Brain microvascular endothelial cell (primary cell): ENCODE measurements at regions not wholly inside any gene's neighbourhood (a gene's known extent, or its start where the extent isn't known, plus 50 kb on each side); places are given as distances from the start of the nearest gene placed in this dataset.

Experiments
- DNase-seq: peaks from one replicate; pipeline ENCODE4 v3.0.0-alpha.2; 2020
- H3K27ac ChIP-seq: fragments of 250-450 bp; sonication (Bioruptor Pico); 2 replicates; pipeline ENCODE4 v1.5.1; 2020; ENCODE audit warnings: mild to moderate bottlenecking, moderate library complexity
- H3K27me3 ChIP-seq: fragments of 250-450 bp; sonication (Bioruptor Pico); replicated peaks from 2 replicates; pipeline ENCODE4 v1.5.1; 2020; ENCODE audit warnings: mild to moderate bottlenecking
- H3K36me3 ChIP-seq: fragments of 250-450 bp; sonication (Bioruptor Pico); replicated peaks from 2 replicates; pipeline ENCODE4 v1.5.1; 2020; ENCODE audit warnings: mild to moderate bottlenecking
- H3K4me3 ChIP-seq: 2 replicates; pipeline ENCODE4 v1.5.1; 2011; ENCODE audit warnings: low read depth, mild to moderate bottlenecking, control low read depth, low read length, moderate library complexity
- in situ Hi-C: cut with HindIII; loops from 2 replicates; pipeline ENCODE4 v1.10.0; 2017; ENCODE audit warnings: low sequenced_read_pairs, low pct_ligation_motif_present
- TF ChIP-seq, protein P1 (sequence below): IDR thresholded peaks from 2 replicates; pipeline ENCODE4 v1.5.1; 2011; ENCODE audit warnings: low read depth, mild to moderate bottlenecking, moderate library complexity, low read length, control low read depth, inconsistent platforms; ENCODE audit errors: missing control alignments

DNA sequence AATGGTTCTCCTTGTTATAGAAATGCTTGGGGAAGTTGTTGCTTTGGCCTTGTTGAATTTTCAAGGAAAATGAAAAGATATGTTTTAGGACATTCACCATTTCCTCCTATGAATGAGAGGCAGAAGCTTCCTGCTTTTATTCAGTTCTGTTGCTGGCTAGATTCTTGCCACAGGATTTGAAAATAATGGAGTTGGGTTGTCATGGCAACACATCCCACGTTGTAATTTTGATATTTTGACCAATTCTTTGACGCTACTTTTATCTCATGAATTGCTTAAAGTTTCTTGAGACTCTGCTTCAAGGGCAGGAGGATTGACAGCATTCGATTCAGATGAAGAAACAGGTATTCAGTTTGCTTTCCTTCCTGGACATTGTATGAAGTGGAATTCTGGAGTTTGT lies 331.5 kb downstream of the PRDM2 start:
- in situ Hi-C loops, result no loop called here
- TF ChIP-seq, protein P1, sequence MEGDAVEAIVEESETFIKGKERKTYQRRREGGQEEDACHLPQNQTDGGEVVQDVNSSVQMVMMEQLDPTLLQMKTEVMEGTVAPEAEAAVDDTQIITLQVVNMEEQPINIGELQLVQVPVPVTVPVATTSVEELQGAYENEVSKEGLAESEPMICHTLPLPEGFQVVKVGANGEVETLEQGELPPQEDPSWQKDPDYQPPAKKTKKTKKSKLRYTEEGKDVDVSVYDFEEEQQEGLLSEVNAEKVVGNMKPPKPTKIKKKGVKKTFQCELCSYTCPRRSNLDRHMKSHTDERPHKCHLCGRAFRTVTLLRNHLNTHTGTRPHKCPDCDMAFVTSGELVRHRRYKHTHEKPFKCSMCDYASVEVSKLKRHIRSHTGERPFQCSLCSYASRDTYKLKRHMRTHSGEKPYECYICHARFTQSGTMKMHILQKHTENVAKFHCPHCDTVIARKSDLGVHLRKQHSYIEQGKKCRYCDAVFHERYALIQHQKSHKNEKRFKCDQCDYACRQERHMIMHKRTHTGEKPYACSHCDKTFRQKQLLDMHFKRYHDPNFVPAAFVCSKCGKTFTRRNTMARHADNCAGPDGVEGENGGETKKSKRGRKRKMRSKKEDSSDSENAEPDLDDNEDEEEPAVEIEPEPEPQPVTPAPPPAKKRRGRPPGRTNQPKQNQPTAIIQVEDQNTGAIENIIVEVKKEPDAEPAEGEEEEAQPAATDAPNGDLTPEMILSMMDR, result no peak

GRCh38 chr1:14034506-14034905 lies 334.5 kb downstream of the PRDM2 start:
- TF ChIP-seq, protein P1, result no peak
- no peak overlapping the region for H3K4me3 ChIP-seq
- no peaks in the 10 kb centered on the region for H3K27me3 ChIP-seq
- in situ Hi-C loops, result no loop called here
- no peak for DNase-seq
- no peak overlapping the region for H3K27ac ChIP-seq
- no peaks in the 10 kb centered on the region for H3K36me3 ChIP-seq

More for the DNA sequence above, 331.5 kb downstream of the PRDM2 start:
- H3K36me3 ChIP-seq, result no peaks in the 10 kb centered on the region
- no peak overlapping the region for H3K4me3 ChIP-seq
- no peak overlapping the region for H3K27ac ChIP-seq
- no peaks in the 10 kb centered on the region for H3K27me3 ChIP-seq
- no peak for DNase-seq

DNA sequence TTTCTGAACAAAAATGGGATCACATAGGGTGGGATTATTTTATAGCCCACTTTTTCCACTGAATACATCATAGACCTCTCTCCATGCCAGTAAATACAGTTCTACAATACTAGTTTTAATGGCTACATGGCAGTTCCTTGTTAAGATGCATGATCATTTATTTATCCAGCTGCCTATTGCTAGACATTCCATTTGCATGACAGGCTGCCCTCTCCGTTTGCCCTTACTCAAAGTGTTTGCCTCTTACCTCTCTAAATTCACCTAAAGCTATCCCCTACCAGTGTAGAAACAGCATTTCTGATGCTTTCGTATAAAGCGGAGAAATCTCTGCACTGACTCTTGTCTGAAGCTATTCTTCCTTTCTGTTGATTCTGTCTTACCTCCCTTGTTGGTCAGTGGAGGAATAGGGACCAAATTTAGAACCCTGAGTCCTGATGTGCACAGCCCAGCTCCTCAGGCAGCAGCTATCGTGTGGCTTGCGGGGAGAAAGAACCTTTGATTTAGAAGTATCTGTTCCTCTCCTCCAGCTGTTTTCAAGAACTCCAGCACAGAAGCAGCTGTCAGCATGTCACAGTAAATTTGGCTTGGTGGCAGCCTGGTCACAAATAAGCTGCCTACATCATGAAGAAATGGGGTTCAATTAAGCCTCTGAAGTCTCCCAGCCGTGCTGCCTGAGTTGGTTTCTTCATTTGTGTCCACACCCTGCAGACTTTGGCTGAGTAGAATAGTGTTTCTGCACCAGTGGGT lies 337.3 kb downstream of the PRDM2 start:
- H3K27ac ChIP-seq, result no peak overlapping the region
- no peak for DNase-seq
- in situ Hi-C loops, result no loop called here
- H3K36me3 ChIP-seq, result no peaks in the 10 kb centered on the region
- TF ChIP-seq, protein P1, result no peak
- no peaks in the 10 kb centered on the region for H3K27me3 ChIP-seq
- no peak overlapping the region for H3K4me3 ChIP-seq

- in situ Hi-C loops, result no loop called here
- no peaks in the 10 kb centered on the region for H3K36me3 ChIP-seq
- no peak for DNase-seq
- no peak overlapping the region for H3K4me3 ChIP-seq
- TF ChIP-seq, protein P1, result no peak
- no peaks in the 10 kb centered on the region for H3K27me3 ChIP-seq
- no peak overlapping the region for H3K27ac ChIP-seq
Observed at GRCh38 chr1:14039582-14040430, 339.8 kb downstream of the PRDM2 start.

- no peaks in the 10 kb centered on the region for H3K27me3 ChIP-seq
- in situ Hi-C loops, result no loop called here
- no peak overlapping the region for H3K27ac ChIP-seq
- H3K36me3 ChIP-seq, result no peaks in the 10 kb centered on the region
- DNase-seq, result no peak
- no peak overlapping the region for H3K4me3 ChIP-seq
- TF ChIP-seq, protein P1, result no peak
Observed at GRCh38 chr1:14049965-14050364, 350.0 kb downstream of the PRDM2 start.
